Spleen (tissue), 11 donors: ENCODE measurements at regions not wholly inside any gene's neighbourhood (a gene's known extent, or its start where the extent isn't known, plus 50 kb on each side); places are given as distances from the start of the nearest gene placed in this dataset.

Experiments used
- DNase-seq: peaks from one replicate; pipeline ENCODE4 v3.0.0-alpha.2; 2020
- H3K27ac ChIP-seq, 8 donors: fragments of 200-600 bp; sonication (generic) in 7 of 8; 1 replicate in 4 of 8; 2 replicates in 4 of 8; pipeline versions ENCODE4 v1.5.0 to v1.8.0; 2016 to 2021; ENCODE audit warnings: inconsistent platforms in 4 of 8, mild to moderate bottlenecking in 4 of 8, moderate library complexity in 1 of 8
- H3K27me3 ChIP-seq, 7 donors: fragments of 200-600 bp; sonication (generic) in 6 of 7; replicated peaks in 1 of 7; 1 replicate in 4 of 7; 2 replicates in 3 of 7; pipeline versions ENCODE4 v1.5.0 to v1.8.0; 2016 to 2021; ENCODE audit warnings: inconsistent platforms in 3 of 7, mild to moderate bottlenecking in 1 of 7
- H3K36me3 ChIP-seq, 6 donors: fragments of 200-600 bp; sonication (generic) in 5 of 6; 1 replicate in 4 of 6; 2 replicates in 2 of 6; pipeline versions ENCODE4 v1.5.0 to v1.8.0; 2016 to 2021; ENCODE audit warnings: inconsistent platforms in 2 of 6
- H3K4me1 ChIP-seq, 6 donors: fragments of 200-600 bp; sonication (generic) in 5 of 6; 1 replicate in 3 of 6; 2 replicates in 3 of 6; pipeline versions ENCODE4 v1.5.0 to v1.8.0; 2016 to 2021; ENCODE audit warnings: inconsistent platforms in 3 of 6
- H3K4me3 ChIP-seq, 8 donors: fragments of 200-600 bp; sonication (generic) in 7 of 8; 1 replicate in 4 of 8; 2 replicates in 4 of 8; pipeline versions ENCODE4 v1.5.0 to v1.8.0; 2016 to 2021; ENCODE audit warnings: inconsistent platforms in 4 of 8, mild to moderate bottlenecking in 4 of 8, moderate library complexity in 2 of 8
- H3K9me3 ChIP-seq, 8 donors: fragments of 200-600 bp; sonication (generic) in 7 of 8; 1 replicate in 4 of 8; 2 replicates in 4 of 8; pipeline versions ENCODE4 v1.5.0 to v1.8.0; 2016 to 2021; ENCODE audit warnings: inconsistent platforms in 4 of 8
- CTCF ChIP-seq, 11 experiments: fragments of 200-600 bp in 7 of 11; fragments of 450-650 bp in 4 of 11; sonication (generic) in 4 of 11; IDR thresholded peaks in 8 of 11; conservative IDR thresholded peaks in 3 of 11; 1 replicate in 7 of 11; 2 replicates in 4 of 11; pipeline versions ENCODE4 v1.4.0 to v1.8.0; 2016 to 2021; ENCODE audit warnings: antibody characterized with exemption in 11 of 11, inconsistent platforms in 4 of 11, mild to moderate bottlenecking in 1 of 11
- POLR2A ChIP-seq, 3 donors: fragments of 450-650 bp; IDR thresholded peaks; one replicate each; pipeline ENCODE4 v1.5.1; 2017; ENCODE audit warnings: antibody characterized with exemption in 3 of 3, mild to moderate bottlenecking in 1 of 3
- POLR2AphosphoS5 ChIP-seq, 3 donors: sonication (generic); formaldehyde crosslinking; IDR thresholded peaks; one replicate each; pipeline ENCODE4 v1.5.1; 2017; ENCODE audit warnings: antibody characterized with exemption in 3 of 3
- WGBS, 5 donors: extraction: QIAGEN DNeasy Blood & Tissue Kit in 3 of 5; methylation state at CpG; one replicate each; pipeline versions ENCODE4 v1.1.5 to v1.1.7; 2013 to 2018; 5-methylcytosine and 5-hydroxymethylcytosine counted together
- intact Hi-C: fragments of 100-400 bp; cut with DNase I; formaldehyde crosslinking; loops from one replicate; pipeline ENCODE4 v1.15.0; 2023; ENCODE audit warnings: low total_unique reads
- donor health status: healthy with polysubstance abuse.
- donor health status: DM: no; HTN: no; CAD: no; lungs with moderate emphysema.
- donor health status: DM: no; HTN: no; CAD: no.
- donor health status: Bipolar disorder and iron deficiency.
- donor health status: healthy.
- donor health status: DM: no; HTN: no; CAD: no.
- donor health status: DM: yes; HTN: yes; CAD: no.

GRCh38 chr16:86291491-86291890, 218.8 kb upstream of the FOXF1 start:
- H3K9me3 ChIP-seq, result no peaks in the 10 kb centered on the region
- no peak overlapping the region for H3K27ac ChIP-seq
- H3K36me3 ChIP-seq, result no peaks in the 10 kb centered on the region
- H3K4me1 ChIP-seq, result peaks cover 0 to 8% (median 0%) of the 10 kb centered on the region in 6 donors
- H3K4me3 ChIP-seq, result no peak overlapping the region
- intact Hi-C loops, result no loop called here
- WGBS, 5 donors, result 64 to 79% (median 73%) methylated on average over 4 to 7 of the region's 7 CpGs
- no peak for DNase-seq
- peaks cover 0 to 100% (median 47%) of the 10 kb centered on the region in 7 donors for H3K27me3 ChIP-seq
- TF ChIP-seq POLR2AphosphoS5 (IDR thresholded peaks at IDR 0.05) (no peak), CTCF (IDR thresholded peaks at IDR 0.05 in 8 of 11, conservative IDR thresholded peaks at IDR 0.05 in 3 of 11) (no peak), POLR2A (IDR thresholded peaks at IDR 0.05) (no peak)

- no peak for TF ChIP-seq POLR2AphosphoS5 (IDR thresholded peaks at IDR 0.05)
- no peak for TF ChIP-seq CTCF (IDR thresholded peaks at IDR 0.05 in 8 of 11, conservative IDR thresholded peaks at IDR 0.05 in 3 of 11)
- no peak for TF ChIP-seq POLR2A (IDR thresholded peaks at IDR 0.05)
- 69 to 78% (median 75%) methylated on average over 16 of the region's 16 CpGs for WGBS, 5 donors
- Histone ChIP-seq H3K27me3 (peaks cover 0 to 100% (median 43%) of the 10 kb centered on the region in 7 donors), H3K4me1 (peaks cover 0 to under 1% (median 0%) of the 10 kb centered on the region in 6 donors), H3K4me3 (no peak overlapping the region), H3K36me3 (no peaks in the 10 kb centered on the region), H3K27ac (no peak overlapping the region), H3K9me3 (no peaks in the 10 kb centered on the region)
- DNase-seq, result no peak
- intact Hi-C loops, result no loop called here
Observed at GRCh38 chr16:86292171-86292775, 218.1 kb upstream of the FOXF1 start.

- 48 to 78% (median 60%) methylated on average over 8 of the region's 8 CpGs for WGBS, 5 donors
- DNase-seq, result no peak
- Histone ChIP-seq H3K4me3 (no peak overlapping the region), H3K9me3 (no peaks in the 10 kb centered on the region), H3K4me1 (no peaks in the 10 kb centered on the region), H3K27me3 (peaks cover 0 to 100% (median 38%) of the 10 kb centered on the region in 7 donors), H3K36me3 (no peaks in the 10 kb centered on the region), H3K27ac (no peak overlapping the region)
- TF ChIP-seq CTCF (IDR thresholded peaks at IDR 0.05 in 8 of 11, conservative IDR thresholded peaks at IDR 0.05 in 3 of 11) (no peak), POLR2AphosphoS5 (IDR thresholded peaks at IDR 0.05) (no peak), POLR2A (IDR thresholded peaks at IDR 0.05) (no peak)
- intact Hi-C loops, result no loop called here
Observed at GRCh38 chr16:86292942-86293341, 217.4 kb upstream of the FOXF1 start.

- no peak overlapping the region for H3K27ac ChIP-seq
- H3K4me1 ChIP-seq, result no peaks in the 10 kb centered on the region
- no peaks in the 10 kb centered on the region for H3K36me3 ChIP-seq
- DNase-seq, result no peak
- intact Hi-C loops, result no loop called here
- no peaks in the 10 kb centered on the region for H3K9me3 ChIP-seq
- peaks cover 0 to 100% (median 35%) of the 10 kb centered on the region in 7 donors for H3K27me3 ChIP-seq
- 70 to 83% (median 77%) methylated on average over 16 of the region's 16 CpGs for WGBS, 5 donors
- TF ChIP-seq POLR2A (IDR thresholded peaks at IDR 0.05) (no peak), CTCF (IDR thresholded peaks at IDR 0.05 in 8 of 11, conservative IDR thresholded peaks at IDR 0.05 in 3 of 11) (no peak), POLR2AphosphoS5 (IDR thresholded peaks at IDR 0.05) (no peak)
- no peak overlapping the region for H3K4me3 ChIP-seq
Observed at GRCh38 chr16:86293906-86294305, 216.4 kb upstream of the FOXF1 start.
